Left ventricle myocardium superior (tissue), 1 donor: ENCODE measurements at regions not wholly inside any gene's neighbourhood (a gene's known extent, or its start where the extent isn't known, plus 50 kb on each side); places are given as distances from the start of the nearest gene placed in this dataset.

Source experiments
- ATAC-seq: fragments of 200-7000 bp; cut with Tn5 transposase; one replicate; pipeline ENCODE4 v1.9.1; 2020; ENCODE audit warnings: mild to moderate bottlenecking, moderate library complexity
- DNase-seq: peaks from one replicate; pipeline ENCODE4 v3.0.0-alpha.2; 2020
- intact Hi-C: fragments of 100-400 bp; cut with micrococcal nuclease; formaldehyde crosslinking; loops from one replicate; pipeline ENCODE4 v1.11.0; 2022
- donor health status: DM: no; HTN: yes; CAD: no; lungs with severe emphysema.

DNA sequence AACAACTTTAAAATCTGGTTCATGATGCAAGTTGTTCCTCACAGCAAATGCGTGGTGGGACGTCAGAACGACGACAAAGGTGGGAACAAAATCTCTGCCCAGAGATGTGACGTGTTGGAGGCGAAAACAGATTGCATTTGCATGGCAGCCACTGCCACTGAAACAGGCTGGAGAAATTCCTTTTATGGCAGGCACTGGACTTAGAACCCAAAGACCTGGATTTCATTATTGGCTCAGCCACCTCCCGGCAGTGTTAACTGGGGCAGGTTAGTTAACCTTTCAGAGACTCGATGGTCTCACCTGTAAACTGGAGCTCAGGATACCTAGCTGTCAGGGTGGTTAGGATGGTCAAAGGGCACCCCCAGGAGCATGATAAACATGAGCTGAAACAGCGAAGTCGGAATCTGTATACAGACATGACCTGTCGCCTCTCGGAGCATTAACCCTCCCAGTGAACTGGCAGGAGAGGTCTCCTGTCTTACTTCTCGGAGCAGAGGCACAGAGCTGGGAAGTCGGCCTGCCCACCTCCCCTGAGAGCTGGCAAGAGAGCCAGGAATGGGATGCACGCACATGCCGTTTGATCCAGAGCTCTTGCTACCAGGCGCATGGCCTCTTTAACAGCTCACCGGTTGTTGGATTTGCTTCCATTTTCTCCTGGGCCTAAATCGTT, 59.2 kb upstream of the TARBP1 start:
- intact Hi-C loops: loop anchor here (10.0 kb wide), 1 partner anchor 437 kb away; no protein-coding TSS in a partner anchor
- DNase-seq: no peak
- ATAC-seq: no peak

- DNase-seq (no peak), ATAC-seq (no peak)
- intact Hi-C loops: loop anchor here (10.0 kb wide), 1 partner anchor 438 kb away; no protein-coding TSS in a partner anchor
Measured at GRCh38 chr1:234537236-234537635, 58.3 kb upstream of the TARBP1 start.

DNA sequence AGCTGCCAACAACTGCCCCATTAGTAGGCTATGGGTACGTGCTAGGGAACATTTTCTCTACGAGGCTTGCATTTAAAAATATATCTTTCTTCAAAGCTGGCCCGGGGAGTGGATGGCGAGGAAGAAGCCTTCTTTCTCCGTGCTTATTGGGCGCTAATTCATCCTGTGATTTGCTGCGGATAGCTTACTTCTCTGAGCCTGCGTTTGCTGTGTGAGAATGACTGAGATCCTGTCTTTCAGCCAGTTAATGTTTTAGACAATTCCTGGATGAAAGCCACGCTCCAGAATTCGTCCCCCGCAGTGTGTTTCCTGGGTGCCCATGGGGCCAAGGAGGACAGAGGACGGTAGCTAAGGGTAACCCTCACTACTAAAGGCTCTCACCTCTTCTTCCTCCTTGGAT, 57.8 kb upstream of the TARBP1 start:
- intact Hi-C loops: loop anchor here (10.0 kb wide), 1 partner anchor 438 kb away; no protein-coding TSS in a partner anchor
- DNase-seq (no peak), ATAC-seq (no peak)

DNA sequence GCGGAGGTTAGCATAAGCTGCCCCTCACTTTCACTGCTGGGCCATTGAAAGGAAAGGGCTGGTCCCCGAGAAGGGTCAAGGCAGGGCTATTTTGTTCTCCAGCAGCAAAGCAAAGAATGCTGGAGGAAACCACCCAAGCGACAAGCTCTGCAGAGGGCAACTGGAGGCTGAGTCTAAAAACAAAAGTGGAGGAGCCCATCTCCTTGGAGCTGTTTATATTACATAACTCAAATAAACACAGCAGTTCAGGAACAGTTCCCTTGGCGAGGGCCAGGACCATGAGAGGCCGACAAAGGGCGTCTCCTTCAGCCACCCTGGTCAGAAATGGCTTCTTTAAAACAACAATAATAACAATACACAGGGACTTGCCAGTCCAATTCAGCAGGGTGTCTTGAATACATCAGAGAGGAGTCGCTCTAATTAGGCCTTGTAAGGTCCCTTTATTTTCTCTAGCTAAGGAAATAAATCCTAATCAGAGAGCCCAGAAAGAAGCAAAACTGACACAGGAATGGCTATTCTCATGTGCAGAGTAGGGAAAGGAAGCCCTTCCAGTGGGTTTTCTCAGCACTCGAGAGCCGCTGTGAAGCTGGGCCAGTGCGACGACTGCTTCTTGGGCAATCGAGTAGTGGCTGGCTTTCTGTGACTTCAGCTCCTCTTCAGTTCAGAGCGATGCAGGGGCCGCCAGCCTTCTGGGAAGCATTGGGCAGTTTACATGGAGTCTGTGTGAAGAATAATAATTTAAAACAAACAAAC, 57.0 kb upstream of the TARBP1 start:
- intact Hi-C loops: loop anchor here (2.0 to 10.0 kb wide), 2 partner anchors 63 to 439 kb away; no protein-coding TSS in a partner anchor
- ATAC-seq: peak; percentile 46
- peak; percentile 74 for DNase-seq

- intact Hi-C loops: loop anchor here (2.0 to 10.0 kb wide), 2 partner anchors 64 to 440 kb away; no protein-coding TSS in a partner anchor
- DNase-seq: no peak
- no peak for ATAC-seq
Measured at GRCh38 chr1:234535218-234535617, 56.2 kb upstream of the TARBP1 start.

GRCh38 chr1:234533975-234534876, 55.2 kb upstream of the TARBP1 start:
- intact Hi-C loops: loop anchor here (2.0 to 10.0 kb wide), 2 partner anchors 65 to 441 kb away; no protein-coding TSS in a partner anchor
- peak; percentile 13 for ATAC-seq
- peak; percentile 94 for DNase-seq

DNA sequence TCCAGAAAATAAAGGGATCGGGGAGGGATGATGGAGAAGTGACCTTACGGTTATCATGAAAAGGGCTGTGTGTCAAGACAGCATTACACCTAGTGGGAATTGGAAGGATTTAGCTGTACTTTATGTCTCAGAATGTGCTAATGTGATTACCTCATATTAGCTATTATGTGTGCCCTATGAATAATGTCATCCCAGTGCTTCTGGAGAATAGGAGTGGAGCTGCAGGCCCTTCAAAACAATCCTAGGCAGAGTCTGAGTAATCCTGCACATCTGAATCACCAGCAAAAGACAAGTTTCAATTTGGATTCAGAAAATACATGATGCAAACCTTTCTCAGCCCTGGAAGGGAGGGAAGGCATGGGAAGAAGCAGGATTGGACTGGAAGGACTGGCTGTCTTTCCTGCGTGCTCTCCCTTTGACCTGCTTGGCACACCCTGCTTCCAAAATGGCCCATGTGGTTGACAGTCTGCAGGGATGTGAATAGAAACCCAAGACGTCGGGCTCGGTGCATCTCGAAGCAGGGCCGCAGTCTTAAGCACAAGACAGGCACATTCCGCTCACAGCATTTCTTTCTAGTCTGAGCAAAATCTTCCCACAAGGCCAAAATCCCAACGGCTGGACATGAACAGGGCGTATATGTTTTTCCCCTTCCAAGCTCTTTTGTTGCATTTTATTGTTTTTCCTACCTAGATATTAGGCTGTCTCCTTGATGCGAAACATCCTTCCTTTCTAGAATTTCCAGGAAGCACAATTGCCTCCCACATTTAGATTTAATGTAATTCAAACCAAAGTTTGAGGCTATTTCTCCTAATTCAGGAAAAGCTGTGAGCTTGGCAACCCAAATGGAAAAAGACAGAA, 54.3 kb upstream of the TARBP1 start:
- DNase-seq (peak; percentile 69), ATAC-seq (peak; percentile 56)
- intact Hi-C loops: loop anchor here (10.0 kb wide), 1 partner anchor 442 kb away; no protein-coding TSS in a partner anchor

DNA sequence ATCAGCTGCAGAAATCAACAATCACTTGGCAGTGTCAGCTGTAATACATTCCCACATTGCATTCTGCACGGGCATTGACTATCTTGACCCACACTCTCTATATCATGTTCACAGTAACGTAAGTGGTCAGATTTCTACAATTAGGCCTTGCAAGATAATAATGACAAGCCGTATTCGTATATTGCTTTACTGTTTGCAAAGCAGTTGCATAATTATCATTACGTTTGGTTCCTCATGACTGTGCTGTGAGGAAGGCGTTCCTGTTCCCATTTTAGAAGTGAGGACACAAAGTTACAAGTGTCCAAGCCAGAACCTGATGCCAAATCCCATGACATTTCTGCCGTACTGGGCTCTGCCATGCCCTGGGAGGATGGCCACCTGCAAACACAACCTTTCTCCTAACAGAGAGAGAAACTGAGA, 53.5 kb upstream of the TARBP1 start:
- DNase-seq (no peak), ATAC-seq (peak; percentile 75)
- intact Hi-C loops: loop anchor here (10.0 kb wide), 1 partner anchor 442 kb away; no protein-coding TSS in a partner anchor

DNA sequence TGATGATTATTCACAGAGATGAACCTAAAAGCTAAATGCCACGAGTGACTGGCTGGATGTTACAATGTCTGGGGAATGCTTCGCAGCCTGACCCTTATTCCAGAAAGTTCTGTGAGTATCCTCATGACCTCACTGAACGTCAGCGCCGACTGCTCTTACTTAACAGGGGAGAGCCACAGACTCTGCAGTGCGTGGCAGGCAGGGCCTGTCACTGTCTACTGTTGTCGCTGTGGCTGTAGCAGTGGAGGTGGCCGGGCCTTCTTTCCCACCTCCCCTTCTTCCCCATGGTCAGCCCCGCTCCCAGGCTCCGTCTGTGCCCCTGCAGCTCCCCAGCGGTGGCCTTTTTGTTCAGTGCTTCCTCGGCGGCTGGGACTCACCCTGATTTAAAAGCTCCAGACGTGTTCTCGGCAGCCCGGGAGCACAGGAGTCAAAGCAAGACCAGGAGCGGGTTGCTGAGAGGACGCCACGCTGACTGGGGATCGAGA, 52.2 kb upstream of the TARBP1 start:
- intact Hi-C loops: loop anchor here (10.0 kb wide), 1 partner anchor 444 kb away; no protein-coding TSS in a partner anchor
- ATAC-seq (peak; percentile 7), DNase-seq (peak; percentile 69)

GRCh38 chr1:234530672-234531071, 51.7 kb upstream of the TARBP1 start:
- intact Hi-C loops: loop anchor here (10.0 kb wide), 1 partner anchor 444 kb away; no protein-coding TSS in a partner anchor
- DNase-seq (no peak), ATAC-seq (no peak)

GRCh38 chr1:234529950-234530237, 50.9 kb upstream of the TARBP1 start:
- ATAC-seq: no peak
- intact Hi-C loops: loop anchor here (10.0 kb wide), 1 partner anchor 445 kb away; no protein-coding TSS in a partner anchor
- DNase-seq: no peak

DNA sequence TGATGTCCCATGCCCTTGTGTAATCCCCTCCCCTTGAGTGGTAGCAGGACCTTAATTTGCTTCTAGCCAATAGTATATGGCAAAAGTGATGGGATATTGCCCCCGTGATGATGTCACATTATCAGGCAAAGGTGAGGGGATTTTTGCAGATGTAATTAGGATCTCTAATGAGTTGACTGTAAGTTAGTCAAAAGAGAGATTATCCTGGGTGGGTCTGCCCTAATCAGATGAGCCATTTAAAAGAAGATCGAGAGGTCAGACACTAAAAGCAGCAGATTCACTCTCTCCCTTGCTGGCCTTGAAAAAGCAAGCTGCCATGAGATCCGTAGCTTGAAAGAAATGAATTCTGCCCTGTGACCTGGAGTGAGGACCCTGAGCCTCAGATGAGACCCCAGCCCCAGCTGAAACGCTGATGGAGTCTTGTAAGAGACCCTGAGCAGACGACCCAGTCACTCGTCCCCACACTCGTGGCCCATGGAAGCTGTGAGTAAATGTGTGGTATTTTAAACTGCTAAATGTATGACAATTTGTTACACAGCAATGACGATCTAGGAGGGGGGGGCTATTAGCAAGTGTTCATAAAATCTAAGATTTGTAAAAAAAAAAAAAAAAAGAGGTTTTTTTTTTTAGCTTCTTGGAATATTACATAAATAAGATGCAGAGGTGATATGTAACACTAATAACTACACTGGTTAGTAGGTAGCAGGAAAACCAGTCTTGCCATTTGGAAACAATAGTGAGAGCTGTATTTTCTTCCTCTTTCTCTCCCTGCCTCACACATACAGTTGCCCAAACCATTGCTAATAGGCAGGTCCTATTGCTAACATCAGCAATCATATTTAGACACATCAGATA, 50.3 kb upstream of the TARBP1 start:
- ATAC-seq (no peak), DNase-seq (no peak)
- intact Hi-C loops: no loop called here
